Lung (tissue), 11 donors: ENCODE measurements at regions not wholly inside any gene's neighbourhood (a gene's known extent, or its start where the extent isn't known, plus 50 kb on each side); places are given as distances from the start of the nearest gene placed in this dataset.

ENCODE experiments used
- ATAC-seq: fragments of 200-7000 bp; cut with Tn5 transposase; one replicate; pipeline ENCODE4 v1.9.1; 2020; ENCODE audit warnings: moderate number of reproducible peaks; ENCODE audit not compliant: insufficient read depth, low FRiP score
- DNase-seq, 3 donors: peaks; one replicate each; pipeline ENCODE4 v3.0.0-alpha.2; 2013 to 2017
- H3K27ac ChIP-seq, 2 donors: one replicate each; pipeline ENCODE4 v1.5.1; 2013; ENCODE audit warnings: mild to moderate bottlenecking in 2 of 2, moderate library complexity in 2 of 2, control low read depth in 1 of 2, inconsistent platforms in 1 of 2, low read depth in 1 of 2, low read length in 1 of 2
- H3K27me3 ChIP-seq, 3 donors: one replicate each; pipeline ENCODE4 v1.5.1; 2013; ENCODE audit warnings: low read length in 2 of 3; ENCODE audit not compliant: control insufficient read depth in 3 of 3, insufficient read depth in 3 of 3
- H3K36me3 ChIP-seq, 4 donors: one replicate each; pipeline ENCODE4 v1.5.1; 2013; ENCODE audit warnings: low read length in 4 of 4, mild to moderate bottlenecking in 1 of 4, moderate library complexity in 1 of 4; ENCODE audit not compliant: control insufficient read depth in 4 of 4, insufficient read depth in 4 of 4
- H3K4me1 ChIP-seq, 5 donors: one replicate each; pipeline ENCODE4 v1.5.1; 2013; ENCODE audit warnings: low read length in 5 of 5, mild to moderate bottlenecking in 2 of 5, moderate library complexity in 1 of 5; ENCODE audit not compliant: control insufficient read depth in 5 of 5, insufficient read depth in 5 of 5
- H3K4me3 ChIP-seq: one replicate; pipeline ENCODE4 v1.5.1; 2013; ENCODE audit warnings: mild to moderate bottlenecking, control low read depth, moderate library complexity
- H3K9ac ChIP-seq, 2 donors: one replicate each; pipeline ENCODE4 v1.5.1; 2013; ENCODE audit warnings: low read length in 2 of 2, control low read depth in 1 of 2; ENCODE audit not compliant: insufficient read depth in 1 of 2
- H3K9me3 ChIP-seq, 4 donors: one replicate each; pipeline ENCODE4 v1.5.1; 2013; ENCODE audit warnings: low read length in 3 of 4, mild to moderate bottlenecking in 1 of 4, moderate library complexity in 1 of 4; ENCODE audit not compliant: control insufficient read depth in 4 of 4, insufficient read depth in 3 of 4
- CTCF ChIP-seq: IDR thresholded peaks from 2 replicates; pipeline ENCODE4 v1.5.1; 2012; ENCODE audit warnings: mild to moderate bottlenecking; ENCODE audit errors: control extremely low read depth, extremely low read depth
- WGBS, 2 donors: extraction: QIAGEN DNeasy Blood & Tissue Kit; methylation state at CpG; one replicate each; pipeline ENCODE4 v1.1.7; 2013; 5-methylcytosine and 5-hydroxymethylcytosine counted together
- donor health status: control.
- donor health status: control.
- donor health status: Bipolar disorder and iron deficiency.
- donor health status: healthy.
- donor health status: DM: yes; HTN: yes; CAD: no.

GRCh38 chr7:26486153-26486552, 194.5 kb downstream of the SNX10 start:
- no peak for TF ChIP-seq CTCF
- H3K9me3 ChIP-seq = no peaks in the 10 kb centered on the region
- 97% methylated on average over 8 of the region's 8 CpGs for WGBS, 2 donors
- no peaks in the 10 kb centered on the region for H3K27me3 ChIP-seq
- H3K4me1 ChIP-seq = peaks cover 0 to 5% (median 0%) of the 10 kb centered on the region in 5 donors
- ATAC-seq (no peak), DNase-seq (no peak)
- H3K9ac ChIP-seq = no peak overlapping the region
- no peak overlapping the region for H3K27ac ChIP-seq
- H3K4me3 ChIP-seq = no peak overlapping the region
- no peaks in the 10 kb centered on the region for H3K36me3 ChIP-seq

DNA sequence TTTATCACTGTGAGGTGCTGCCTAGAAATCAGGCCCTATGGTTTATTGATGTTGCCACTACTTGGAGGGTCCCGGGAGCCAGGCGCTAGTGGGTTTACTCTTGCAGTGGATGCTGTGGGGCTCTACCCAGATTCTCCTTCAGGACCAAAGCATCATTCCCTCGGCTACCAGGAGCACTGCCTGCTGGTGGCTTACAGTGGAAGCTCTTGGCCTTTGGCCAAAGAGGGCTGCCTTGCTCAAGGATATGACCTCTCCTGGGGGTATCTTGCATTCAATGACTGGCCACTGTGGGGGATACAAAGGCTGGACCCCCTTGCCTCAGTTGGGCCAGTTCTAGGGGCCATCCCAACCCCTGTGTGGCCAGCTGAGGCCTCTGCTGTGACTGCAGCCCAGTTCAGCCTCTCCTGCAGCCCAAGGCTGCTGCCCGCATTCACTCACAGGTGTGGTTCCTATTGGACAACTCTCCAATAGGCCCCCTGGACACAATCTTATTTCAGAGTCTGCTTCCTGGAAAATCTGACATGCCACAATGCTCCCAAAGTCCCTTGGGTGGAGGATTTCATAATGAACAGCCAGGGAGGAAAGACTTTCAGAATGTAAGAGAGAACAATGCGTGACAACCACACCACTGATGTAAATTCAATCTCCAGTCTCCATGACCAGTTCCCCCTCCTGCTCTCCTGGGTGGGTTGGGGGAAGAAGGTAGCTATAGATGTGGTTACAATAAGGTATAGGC, 196.3 kb downstream of the SNX10 start:
- DNase-seq = no peak
- Histone ChIP-seq H3K27ac (no peak overlapping the region), H3K36me3 (no peaks in the 10 kb centered on the region), H3K9ac (no peak overlapping the region), H3K9me3 (no peaks in the 10 kb centered on the region), H3K27me3 (no peaks in the 10 kb centered on the region), H3K4me1 (peaks cover 0 to 5% (median 0%) of the 10 kb centered on the region in 5 donors), H3K4me3 (no peak overlapping the region)
- no peak for TF ChIP-seq CTCF
- no peak for ATAC-seq
- WGBS, 2 donors = 93% methylated on average over 5 of the region's 5 CpGs

GRCh38 chr7:26489391-26489790, 197.7 kb downstream of the SNX10 start:
- ATAC-seq = no peak

More at GRCh38 chr7:26489391-26489790, 197.7 kb downstream of the SNX10 start:
- Histone ChIP-seq H3K9me3 (no peaks in the 10 kb centered on the region), H3K27me3 (no peaks in the 10 kb centered on the region), H3K9ac (no peak overlapping the region), H3K4me3 (no peak overlapping the region), H3K27ac (no peak overlapping the region), H3K36me3 (no peaks in the 10 kb centered on the region), H3K4me1 (peaks cover 0 to 5% (median 0%) of the 10 kb centered on the region in 5 donors)
- no peak for DNase-seq
- WGBS, 2 donors = 84 to 92% methylated on average over 1 of the region's 1 CpG
- no peak for TF ChIP-seq CTCF
